Gastrocnemius medialis (tissue), 4 donors: ENCODE measurements at regions not wholly inside any gene's neighbourhood (a gene's known extent, or its start where the extent isn't known, plus 50 kb on each side); places are given as distances from the start of the nearest gene placed in this dataset.
"Not testable (repeated sequence)": the region's sequence is repeated elsewhere in the genome, so short reads cannot be mapped to it uniquely, and the experiment has no call there.

Experiments
- ATAC-seq, 2 donors: fragments of 150-250 bp; one replicate each; pipeline ENCODE4 v1.9.1; 2016
- DNase-seq, 2 donors: peaks; one replicate each; pipeline ENCODE4 v3.0.0-alpha.2; 2019
- H3K27ac ChIP-seq, 4 donors: fragments of 200-600 bp; sonication (generic); 1 replicate in 1 of 4; 2 replicates in 3 of 4; pipeline ENCODE4 v1.5.1; 2016 to 2018; ENCODE audit warnings: mild to moderate bottlenecking in 2 of 4, moderate library complexity in 1 of 4
- H3K27me3 ChIP-seq, 3 donors: fragments of 200-600 bp; sonication (generic) in 2 of 3; 1 replicate in 1 of 3; 2 replicates in 2 of 3; pipeline versions ENCODE4 v1.5.1 to v1.6.0; 2016 to 2019; ENCODE audit warnings: mild to moderate bottlenecking in 1 of 3, moderate library complexity in 1 of 3
- H3K36me3 ChIP-seq, 2 donors: fragments of 200-600 bp; sonication (generic) in 1 of 2; one replicate each; pipeline ENCODE4 v1.5.1; 2017 to 2018
- H3K4me1 ChIP-seq, 2 donors: fragments of 200-600 bp; sonication (generic) in 1 of 2; one replicate each; pipeline ENCODE4 v1.5.1; 2016 to 2017; ENCODE audit warnings: mild to moderate bottlenecking in 2 of 2
- H3K4me3 ChIP-seq, 4 donors: fragments of 200-600 bp; sonication (generic) in 3 of 4; 1 replicate in 1 of 4; 2 replicates in 3 of 4; pipeline ENCODE4 v1.5.1; 2016 to 2019; ENCODE audit warnings: mild to moderate bottlenecking in 2 of 4
- H3K9me3 ChIP-seq, 3 donors: fragments of 200-600 bp; sonication (generic) in 2 of 3; 1 replicate in 1 of 3; 2 replicates in 2 of 3; pipeline ENCODE4 v1.5.1; 2016 to 2019
- POLR2A ChIP-seq, 2 donors: fragments of 450-650 bp; IDR thresholded peaks; one replicate each; pipeline ENCODE4 v1.6.1; 2017; ENCODE audit warnings: antibody characterized with exemption in 2 of 2, mild to moderate bottlenecking in 2 of 2, moderate library complexity in 2 of 2
- in situ Hi-C, 4 donors: fragments of 200-750 bp; cut with MboI; loops; one replicate each; pipeline versions ENCODE4 v1.15.0 to v1.8.0; 2017; ENCODE audit warnings: low sequenced_read_pairs in 4 of 4
- intact Hi-C: fragments of 100-400 bp; cut with DNase I; formaldehyde crosslinking; loops from one replicate; pipeline ENCODE4 v1.15.1; 2023; ENCODE audit warnings: low total_unique reads
- TF ChIP-seq, protein P1 (sequence below), 5 experiments: fragments of 450-650 bp in 3 of 5; fragments of 200-600 bp in 2 of 5; sonication (generic) in 2 of 5; IDR thresholded peaks in 4 of 5; conservative IDR thresholded peaks in 1 of 5; 1 replicate in 4 of 5; 2 replicates in 1 of 5; pipeline ENCODE4 v1.5.1; 2016 to 2019; ENCODE audit warnings: antibody characterized with exemption in 5 of 5, mild to moderate bottlenecking in 3 of 5, moderate library complexity in 3 of 5

DNA sequence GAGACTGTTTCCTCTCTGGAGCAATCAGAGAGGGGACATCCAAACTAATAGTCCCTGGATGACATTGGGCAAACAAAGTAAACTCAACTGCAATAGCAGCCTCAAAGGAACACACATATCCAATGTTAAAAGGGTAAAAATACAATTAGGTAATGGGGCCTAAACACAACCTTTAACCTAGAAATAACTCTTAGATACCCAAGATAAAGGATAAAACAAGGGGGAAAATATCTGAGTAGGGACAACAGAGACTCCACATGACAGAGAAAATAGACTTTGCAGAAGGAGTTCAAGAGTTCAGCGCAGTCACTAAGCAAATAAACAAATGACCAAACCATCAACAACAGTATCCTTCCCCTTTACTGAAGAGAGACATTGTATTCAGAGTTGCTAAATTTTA, 149.3 kb downstream of the FBXO4 start:
- in situ Hi-C loops, result loop anchor here in 1 of 4 donors (25.0 kb wide), 1 partner anchor 212 kb away; the partner anchor contains the start of gene OXCT1
- ATAC-seq, result no peak

DNA sequence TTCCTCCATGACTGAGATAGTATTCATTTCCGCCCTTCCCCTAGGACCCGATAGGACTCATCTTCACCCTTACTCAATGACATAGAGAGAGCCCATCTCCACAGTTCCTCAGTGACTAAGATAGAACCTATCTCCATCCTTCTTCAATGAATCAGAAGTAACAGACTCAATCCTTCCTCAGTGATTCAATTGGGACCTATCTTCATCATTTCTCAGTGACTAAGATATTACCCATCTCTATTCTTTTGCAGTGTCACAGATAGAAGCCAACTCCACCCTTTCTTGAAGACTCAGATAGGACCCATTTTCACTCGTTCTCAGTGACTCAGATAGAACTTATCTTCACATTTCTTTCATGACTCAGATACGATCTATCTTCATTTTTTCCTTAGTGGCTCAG, 164.6 kb downstream of the FBXO4 start:
- Histone ChIP-seq H3K9me3 (no peaks in the 10 kb centered on the region), H3K36me3 (no peaks in the 10 kb centered on the region), H3K27ac (no peak overlapping the region), H3K4me3 (no peak overlapping the region), H3K4me1 (no peaks in the 10 kb centered on the region), H3K27me3 (no peaks in the 10 kb centered on the region)
- intact Hi-C loops, result no loop called here
- TF ChIP-seq, protein P1, sequence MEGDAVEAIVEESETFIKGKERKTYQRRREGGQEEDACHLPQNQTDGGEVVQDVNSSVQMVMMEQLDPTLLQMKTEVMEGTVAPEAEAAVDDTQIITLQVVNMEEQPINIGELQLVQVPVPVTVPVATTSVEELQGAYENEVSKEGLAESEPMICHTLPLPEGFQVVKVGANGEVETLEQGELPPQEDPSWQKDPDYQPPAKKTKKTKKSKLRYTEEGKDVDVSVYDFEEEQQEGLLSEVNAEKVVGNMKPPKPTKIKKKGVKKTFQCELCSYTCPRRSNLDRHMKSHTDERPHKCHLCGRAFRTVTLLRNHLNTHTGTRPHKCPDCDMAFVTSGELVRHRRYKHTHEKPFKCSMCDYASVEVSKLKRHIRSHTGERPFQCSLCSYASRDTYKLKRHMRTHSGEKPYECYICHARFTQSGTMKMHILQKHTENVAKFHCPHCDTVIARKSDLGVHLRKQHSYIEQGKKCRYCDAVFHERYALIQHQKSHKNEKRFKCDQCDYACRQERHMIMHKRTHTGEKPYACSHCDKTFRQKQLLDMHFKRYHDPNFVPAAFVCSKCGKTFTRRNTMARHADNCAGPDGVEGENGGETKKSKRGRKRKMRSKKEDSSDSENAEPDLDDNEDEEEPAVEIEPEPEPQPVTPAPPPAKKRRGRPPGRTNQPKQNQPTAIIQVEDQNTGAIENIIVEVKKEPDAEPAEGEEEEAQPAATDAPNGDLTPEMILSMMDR (IDR thresholded peaks at IDR 0.05 in 4 of 5, conservative IDR thresholded peaks at IDR 0.05 in 1 of 5), result no peak
- no peak for TF ChIP-seq POLR2A (IDR thresholded peaks at IDR 0.05)
- ATAC-seq, result no peak
- no peak for DNase-seq
- in situ Hi-C loops, result no loop called here

More for the DNA sequence above, 149.3 kb downstream of the FBXO4 start:
- no peak overlapping the region for H3K27ac ChIP-seq
- no peaks in the 10 kb centered on the region for H3K9me3 ChIP-seq
- no peaks in the 10 kb centered on the region for H3K27me3 ChIP-seq
- H3K4me3 ChIP-seq, result no peak overlapping the region
- DNase-seq, result no peak
- no peaks in the 10 kb centered on the region for H3K36me3 ChIP-seq
- intact Hi-C loops, result no loop called here
- no peaks in the 10 kb centered on the region for H3K4me1 ChIP-seq
- TF ChIP-seq POLR2A (IDR thresholded peaks at IDR 0.05), result no peak
- TF ChIP-seq, protein P1 (IDR thresholded peaks at IDR 0.05 in 4 of 5, conservative IDR thresholded peaks at IDR 0.05 in 1 of 5), result no peak

DNA sequence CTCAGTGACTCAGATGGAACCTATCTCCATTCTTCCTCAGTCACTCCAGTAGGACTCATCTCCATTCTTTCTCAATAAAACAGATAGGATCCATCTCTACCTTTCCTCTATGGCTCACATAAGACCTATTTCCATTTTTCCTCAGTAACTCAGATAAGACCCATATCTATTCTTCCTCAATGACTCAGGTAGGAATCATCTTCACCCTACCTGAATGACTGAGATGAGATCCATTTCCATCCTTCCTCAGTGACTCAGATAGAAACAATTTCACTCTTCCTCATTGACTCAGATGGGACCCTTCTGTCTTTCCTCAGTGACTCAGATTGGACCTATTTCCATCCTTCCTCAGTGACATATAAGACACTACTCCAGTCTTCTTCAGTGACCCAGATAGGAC, 165.1 kb downstream of the FBXO4 start:
- no peaks in the 10 kb centered on the region for H3K27me3 ChIP-seq
- no peak overlapping the region for H3K27ac ChIP-seq
- ATAC-seq (no peak), DNase-seq (no peak)
- no peaks in the 10 kb centered on the region for H3K9me3 ChIP-seq
- TF ChIP-seq, protein P1 (IDR thresholded peaks at IDR 0.05 in 4 of 5, conservative IDR thresholded peaks at IDR 0.05 in 1 of 5), result no peak
- TF ChIP-seq POLR2A (IDR thresholded peaks at IDR 0.05), result no peak
- H3K4me1 ChIP-seq, result no peaks in the 10 kb centered on the region
- in situ Hi-C loops, result no loop called here
- intact Hi-C loops, result no loop called here
- no peak overlapping the region for H3K4me3 ChIP-seq
- H3K36me3 ChIP-seq, result no peaks in the 10 kb centered on the region

DNA sequence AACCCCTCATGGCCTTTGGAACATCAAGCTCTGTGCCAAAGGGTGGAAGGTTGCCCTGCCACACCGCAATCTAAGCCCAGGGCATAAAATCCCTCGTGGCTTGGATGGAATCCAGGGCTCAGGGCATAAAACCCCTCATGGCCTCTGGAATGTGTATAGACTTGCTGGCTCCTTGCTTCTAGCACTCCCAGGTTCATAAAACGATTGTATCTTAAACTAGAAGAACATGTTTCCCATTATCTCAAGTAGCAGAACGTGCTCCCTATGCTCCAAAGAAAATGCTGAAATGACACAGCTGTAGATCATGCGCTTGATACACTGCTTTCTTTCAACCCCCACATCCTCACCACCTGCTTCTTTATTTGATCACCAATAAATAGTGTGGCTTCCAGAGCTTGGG, 174.8 kb downstream of the FBXO4 start:
- DNase-seq, in situ Hi-C loops, H3K9me3 ChIP-seq, H3K27me3 ChIP-seq, H3K4me1 ChIP-seq, H3K4me3 ChIP-seq, H3K36me3 ChIP-seq, H3K27ac ChIP-seq, intact Hi-C loops, ATAC-seq: not testable (repeated sequence)

DNA sequence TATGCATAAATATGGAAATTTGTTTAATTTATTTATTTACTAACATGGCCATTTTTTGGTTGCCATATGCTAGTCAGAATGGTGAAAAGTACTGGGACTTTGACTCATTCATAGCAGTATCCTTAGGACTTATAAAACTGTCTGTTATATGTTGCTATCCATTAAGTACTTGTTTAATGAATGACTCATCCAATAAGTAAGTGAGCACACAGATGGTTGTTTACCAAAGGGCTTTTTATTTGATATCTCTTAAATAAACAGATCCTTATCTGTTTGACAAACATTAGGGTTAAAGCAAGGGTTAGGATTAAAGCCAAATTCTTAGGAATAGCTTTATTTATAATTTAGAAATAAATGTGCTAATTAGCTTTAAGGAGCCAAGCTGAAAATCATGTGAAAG, 183.4 kb downstream of the FBXO4 start:
- no peak for ATAC-seq
- in situ Hi-C loops (no loop called here), intact Hi-C loops (no loop called here)
- H3K4me1 ChIP-seq, result no peaks in the 10 kb centered on the region
- H3K9me3 ChIP-seq, result no peaks in the 10 kb centered on the region
- H3K27ac ChIP-seq, result no peak overlapping the region
- TF ChIP-seq, protein P1 (IDR thresholded peaks at IDR 0.05 in 4 of 5, conservative IDR thresholded peaks at IDR 0.05 in 1 of 5), result no peak
- no peak for TF ChIP-seq POLR2A (IDR thresholded peaks at IDR 0.05)
- no peaks in the 10 kb centered on the region for H3K36me3 ChIP-seq
- no peak for DNase-seq
- H3K27me3 ChIP-seq, result no peaks in the 10 kb centered on the region
- no peak overlapping the region for H3K4me3 ChIP-seq
